ENCODE measurements at regions not wholly inside any gene's neighbourhood (a gene's known extent, or its start where the extent isn't known, plus 50 kb on each side); places are given as distances from the start of the nearest gene placed in this dataset.

- TF ChIP-seq, protein P1, sequence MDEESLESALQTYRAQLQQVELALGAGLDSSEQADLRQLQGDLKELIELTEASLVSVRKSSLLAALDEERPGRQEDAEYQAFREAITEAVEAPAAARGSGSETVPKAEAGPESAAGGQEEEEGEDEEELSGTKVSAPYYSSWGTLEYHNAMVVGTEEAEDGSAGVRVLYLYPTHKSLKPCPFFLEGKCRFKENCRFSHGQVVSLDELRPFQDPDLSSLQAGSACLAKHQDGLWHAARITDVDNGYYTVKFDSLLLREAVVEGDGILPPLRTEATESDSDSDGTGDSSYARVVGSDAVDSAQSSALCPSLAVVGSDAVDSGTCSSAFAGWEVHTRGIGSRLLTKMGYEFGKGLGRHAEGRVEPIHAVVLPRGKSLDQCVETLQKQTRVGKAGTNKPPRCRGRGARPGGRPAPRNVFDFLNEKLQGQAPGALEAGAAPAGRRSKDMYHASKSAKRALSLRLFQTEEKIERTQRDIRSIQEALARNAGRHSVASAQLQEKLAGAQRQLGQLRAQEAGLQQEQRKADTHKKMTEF (CRISPR knock-in tag; IDR thresholded peaks at IDR 0.05) = no peak
- TF ChIP-seq BHLHE40 (IDR thresholded peaks at IDR 0.05; ENCODE audit: low read length) (no peak), IKZF1 (IDR thresholded peaks at IDR 0.05) (no peak), EP300 (IDR thresholded peaks at IDR 0.05; ENCODE audit: low read depth in 2 of 2, low read length in 2 of 2) (no peak), EP300 (CRISPR knock-in tag; IDR thresholded peaks at IDR 0.05; ENCODE audit: borderline replicate concordance) (no peak), MIER2 (CRISPR knock-in tag; IDR thresholded peaks at IDR 0.05) (no peak), ZNF570 (CRISPR knock-in tag; IDR thresholded peaks at IDR 0.05; ENCODE audit: borderline replicate concordance) (no peak), NFYC (CRISPR knock-in tag; IDR thresholded peaks at IDR 0.05) (no peak), ZSCAN12 (CRISPR knock-in tag; IDR thresholded peaks at IDR 0.05) (no peak)
These were observed 610.3 kb downstream of the TBC1D22A start (continued) for GRCh38 chr22:47372596-47373385.

- no TSS peak for BruUV-seq (replicated peaks)
- DNase-seq (ENCODE audit: low spot score) (no peak), FAIRE-seq (no peak), ATAC-seq (no peak)
- no peak overlapping the region for H3K4me2 ChIP-seq (ENCODE audit: low read depth, low read length)
- H3K4me3 ChIP-seq (replicated peaks in 1 of 3; ENCODE audit: insufficient read depth in 1 of 3, low read depth in 2 of 3, low read length in 3 of 3) = no peak overlapping the region
- no peak overlapping the region for H2AFZ ChIP-seq (ENCODE audit: low read length)
- H3K9ac ChIP-seq (ENCODE audit: insufficient read depth, low read depth, low read length) = no peak overlapping the region
- WGBS (ENCODE audit: low lambda C conversion rate) = 53% methylated on average over 10 of the region's 15 CpGs
- POLR2A ChIA-PET = no interaction called here
- intact Hi-C loops (cut with micrococcal nuclease; ENCODE audit: unreplicated experiment) (no loop called here), in situ Hi-C loops (cut with HindIII; ENCODE audit: extremely low pct_ligation_motif_present, low pct_unique_long_range_greater_than_20kb) (no loop called here)
- CTCF ChIA-PET (ENCODE audit: low intra/inter-chr PET ratio, low total read pairs) = no interaction called here
- no peak overlapping the region for H3K27ac ChIP-seq (ENCODE audit: extremely low read length, insufficient read depth, low read length)
- TF ChIP-seq ZNF337 (CRISPR knock-in tag; IDR thresholded peaks at IDR 0.05; ENCODE audit: borderline replicate concordance, low read depth) (no peak), ZNF331 (CRISPR knock-in tag; IDR thresholded peaks at IDR 0.05) (no peak), REL (CRISPR knock-in tag; conservative IDR thresholded peaks at IDR 0.05) (no peak), THRA (CRISPR knock-in tag; IDR thresholded peaks at IDR 0.05; ENCODE audit: borderline replicate concordance) (no peak), TEAD3 (CRISPR knock-in tag; optimal IDR thresholded peaks at IDR 0.05; ENCODE audit: borderline replicate concordance) (no peak)
- no peaks in the 10 kb centered on the region for H3K9me3 ChIP-seq (ENCODE audit: low read length)
- no peaks in the 10 kb centered on the region for H3K4me1 ChIP-seq (ENCODE audit: insufficient read depth, low read length)
- peaks cover 9 to 53% of the 10 kb centered on the region in 2 experiments; a peak in 3 of 5 replicates for H3K27me3 ChIP-seq (ENCODE audit: control insufficient read depth in 1 of 2, insufficient read depth in 2 of 2, low read length in 2 of 2)
- H3K79me2 ChIP-seq (ENCODE audit: insufficient read depth, low read length) = no peaks in the 10 kb centered on the region
- H3K36me3 ChIP-seq (replicated peaks in 1 of 2; ENCODE audit: control insufficient read depth in 1 of 2, insufficient read depth in 2 of 2, low read length in 2 of 2) = no peaks in the 10 kb centered on the region
- no peaks in the 10 kb centered on the region for H4K20me1 ChIP-seq (ENCODE audit: insufficient read depth, low read length)
These were observed 609.7 kb downstream of the TBC1D22A start for GRCh38 chr22:47372111-47372581.

Measured in HepG2 (cell line).